ENCODE measurements at regions not wholly inside any gene's neighbourhood (a gene's known extent, or its start where the extent isn't known, plus 50 kb on each side); places are given as distances from the start of the nearest gene placed in this dataset.

- TF ChIP-seq CHD4 (IDR thresholded peaks at IDR 0.05; ENCODE audit: borderline replicate concordance) (no peak), NR3C1 (IDR thresholded peaks at IDR 0.05) (no peak)
Measured at GRCh38 chr6:158877716-158878115, 58.5 kb upstream of the EZR start (continued).

DNA sequence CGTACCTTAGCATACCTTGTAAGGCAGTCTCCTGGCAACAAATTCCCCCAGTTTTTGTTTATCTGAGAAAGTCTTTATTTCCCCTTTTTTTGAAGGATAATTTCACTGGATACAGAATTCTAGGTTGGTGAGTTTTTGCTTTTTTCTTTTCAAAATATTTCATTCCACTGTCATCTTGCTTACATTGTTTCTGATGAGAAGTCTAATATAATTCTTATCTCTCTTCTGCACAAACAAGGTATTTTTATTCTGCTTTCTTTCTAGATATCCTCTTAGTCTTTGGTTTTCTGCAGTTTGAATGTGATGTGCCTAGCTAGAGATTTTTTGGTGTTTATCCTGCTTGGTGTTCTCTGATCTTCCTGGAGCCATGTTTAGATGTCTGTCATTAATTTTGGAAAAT, 57.7 kb upstream of the EZR start:
- H3K4me1 ChIP-seq = no peaks in the 10 kb centered on the region
- no peak overlapping the region for H3K4me2 ChIP-seq
- POLR2A ChIA-PET = no interaction called here
- no peak for ATAC-seq
- peaks cover 3% of the 10 kb centered on the region; the same call in 1 of the 3 replicates for H3K9me3 ChIP-seq
- no peak for DNase-seq (ENCODE audit: low read depth in 1 of 2, low spot score in 1 of 2)
- CTCF ChIA-PET = no interaction called here
- H3K27ac ChIP-seq = no peak overlapping the region
- TF ChIP-seq E2F6 (IDR thresholded peaks at IDR 0.05; ENCODE audit: borderline replicate concordance, low read depth) = no peak
- TF ChIP-seq EHMT2 (IDR thresholded peaks at IDR 0.05; ENCODE audit: low read depth) = no peak
- no peak for TF ChIP-seq POLR2A (IDR thresholded peaks at IDR 0.05; ENCODE audit: low read length)
- no peak for TF ChIP-seq POLR2AphosphoS2 (conservative IDR thresholded peaks at IDR 0.05; ENCODE audit: low read length)
- no peak for TF ChIP-seq MAX (IDR thresholded peaks at IDR 0.05)
- no peak for TF ChIP-seq TFCP2L1 (CRISPR knock-in tag; IDR thresholded peaks at IDR 0.05)
- TF ChIP-seq RARB (CRISPR knock-in tag; IDR thresholded peaks at IDR 0.05) = no peak
- no peak for TF ChIP-seq NFE2L2 (conservative IDR thresholded peaks at IDR 0.05; ENCODE audit: low read length)
- no peak for TF ChIP-seq MYC (IDR thresholded peaks at IDR 0.05; ENCODE audit: borderline replicate concordance, low read length)
- 100% methylated on average over 1 of the region's 1 CpG for WGBS (ENCODE audit: missing lambda C conversion rate)
- FAIRE-seq = no peak
- H3K4me3 ChIP-seq = no peak overlapping the region

DNA sequence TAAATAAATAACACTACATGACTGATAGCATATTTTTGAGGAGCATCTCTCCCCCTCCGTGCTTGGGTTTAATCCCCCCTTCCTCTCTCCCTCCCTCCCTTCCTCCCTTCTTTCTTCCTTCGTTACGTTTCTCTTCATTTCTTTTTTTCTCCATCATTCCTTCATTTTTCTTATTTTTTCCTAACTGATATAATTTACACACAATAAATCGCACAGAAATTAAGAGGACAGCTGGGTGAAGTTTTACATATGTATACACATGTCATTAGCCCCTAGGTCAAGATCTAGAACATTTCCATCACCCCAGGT, 51.4 kb upstream of the EZR start:
- ChIA-PET POLR2A (interaction anchor here (1.7 to 3.6 kb wide), 5 partner anchors 16 to 58 kb away, joined by 10 to 42 read pairs (median 23); partner anchors contain the start of gene EZR), CTCF (interaction anchor here (1.2 to 1.4 kb wide), 3 partner anchors 15 to 43 kb away, joined by 3 to 4 read pairs (median 3); no protein-coding TSS in a partner anchor)
- Histone ChIP-seq H3K9me3 (0 out of 3 replicates have a peak, but pooled peaks cover 5% of the 10 kb centered on the region), H3K4me3 (no peak overlapping the region; the same call in 2 of the 3 replicates), H3K4me2 (peak overlapping the region; percentile 92), H3K27ac (peak overlapping the region; percentile 94 to 98), H3K4me1 (peaks cover 43% of the 10 kb centered on the region)
- no peak for ATAC-seq
- DNase-seq (ENCODE audit: low read depth in 1 of 2, low spot score in 1 of 2) = no peak
- WGBS (ENCODE audit: missing lambda C conversion rate) = 91% methylated on average over 4 of the region's 4 CpGs
- no peak for FAIRE-seq
- TF ChIP-seq ZFP36 (IDR thresholded peaks at IDR 0.05; ENCODE audit: borderline replicate concordance, partially characterized antibody) = no peak
- TF ChIP-seq CTCF (IDR thresholded peaks at IDR 0.05) = no peak
- no peak for TF ChIP-seq PHF8 (IDR thresholded peaks at IDR 0.05; ENCODE audit: borderline replicate concordance, low read depth)
- no peak for TF ChIP-seq EHMT2 (IDR thresholded peaks at IDR 0.05; ENCODE audit: low read depth)
- TF ChIP-seq FOSB (CRISPR knock-in tag; IDR thresholded peaks at IDR 0.05) = no peak
- no peak for TF ChIP-seq ZSCAN20 (CRISPR knock-in tag; IDR thresholded peaks at IDR 0.05)
- no peak for TF ChIP-seq PBX3 (IDR thresholded peaks at IDR 0.05)
- no peak for TF ChIP-seq MAZ (IDR thresholded peaks at IDR 0.05; ENCODE audit: borderline replicate concordance, low read depth, low read length)
